Ishikawa (cell line): ENCODE measurements at regions not wholly inside any gene's neighbourhood (a gene's known extent, or its start where the extent isn't known, plus 50 kb on each side); places are given as distances from the start of the nearest gene placed in this dataset.
"Not testable (repeated sequence)": the region's sequence is repeated elsewhere in the genome, so short reads cannot be mapped to it uniquely, and the experiment has no call there.

Source experiments
- CEBPB ChIP-seq: IDR thresholded peaks from 2 replicates; pipeline ENCODE4 v1.6.1; 2012
- EGR1 ChIP-seq: IDR thresholded peaks from 2 replicates; pipeline ENCODE4 v1.6.1; 2012
- EP300 ChIP-seq: IDR thresholded peaks from 2 replicates; pipeline ENCODE4 v1.6.1; 2012; ENCODE audit warnings: borderline replicate concordance
- FOXM1 ChIP-seq: IDR thresholded peaks from 2 replicates; pipeline ENCODE4 v1.6.1; 2012; ENCODE audit warnings: low read depth, borderline replicate concordance
- NFIC ChIP-seq: IDR thresholded peaks from 2 replicates; pipeline ENCODE4 v1.6.1; 2012
- RAD21 ChIP-seq: IDR thresholded peaks from 2 replicates; pipeline ENCODE4 v1.6.1; 2012; ENCODE audit warnings: low read depth
- TAF1 ChIP-seq: IDR thresholded peaks from 2 replicates; pipeline ENCODE4 v1.6.1; 2012; ENCODE audit warnings: low read depth, mild to moderate bottlenecking
- TCF12 ChIP-seq: IDR thresholded peaks from 2 replicates; pipeline ENCODE4 v1.6.1; 2012; ENCODE audit warnings: low read depth
- TEAD4 ChIP-seq: IDR thresholded peaks from 2 replicates; pipeline ENCODE4 v1.6.1; 2012
- YY1 ChIP-seq: IDR thresholded peaks from 2 replicates; pipeline ENCODE4 v1.6.1; 2012; ENCODE audit warnings: low read depth
- ZBTB7A ChIP-seq: IDR thresholded peaks from 2 replicates; pipeline ENCODE4 v1.6.1; 2012; ENCODE audit warnings: low read depth
- TF ChIP-seq, protein P1 (sequence below): IDR thresholded peaks from 2 replicates; pipeline ENCODE4 v1.6.1; 2012; ENCODE audit warnings: low read depth, mild to moderate bottlenecking
- TF ChIP-seq, protein P2 (sequence below): IDR thresholded peaks from 2 replicates; pipeline ENCODE4 v1.6.1; 2012

DNA sequence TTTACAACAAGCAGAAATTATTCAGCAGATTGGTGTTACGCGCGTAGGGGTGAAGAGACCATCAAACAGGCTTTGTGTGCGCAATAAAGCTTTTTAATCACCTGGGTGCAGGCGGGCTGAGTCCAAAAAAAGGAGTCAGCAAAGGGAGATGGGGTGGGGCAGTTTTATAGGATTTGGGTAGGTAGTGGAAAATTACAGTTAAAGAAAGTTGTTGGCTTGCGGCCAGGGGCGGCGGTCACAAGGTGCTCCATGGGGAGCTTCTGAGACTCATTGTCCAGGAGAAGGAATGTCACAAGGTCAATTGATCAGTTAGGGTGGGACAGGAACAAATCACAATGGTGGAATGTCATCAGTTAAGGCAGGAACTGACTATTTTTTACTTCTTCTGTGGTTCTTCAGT, 129.3 kb downstream of the SLC7A11 start:
- TF ChIP-seq EP300 (peak; percentile 99), NFIC (peak; percentile 98), TCF12 (peak; percentile 97), FOXM1 (peak; percentile 97), TEAD4 (peak; percentile 94)
- not testable (repeated sequence) for TF ChIP-seq YY1, CEBPB, ZBTB7A, TAF1, RAD21, EGR1
- TF ChIP-seq, protein P1, sequence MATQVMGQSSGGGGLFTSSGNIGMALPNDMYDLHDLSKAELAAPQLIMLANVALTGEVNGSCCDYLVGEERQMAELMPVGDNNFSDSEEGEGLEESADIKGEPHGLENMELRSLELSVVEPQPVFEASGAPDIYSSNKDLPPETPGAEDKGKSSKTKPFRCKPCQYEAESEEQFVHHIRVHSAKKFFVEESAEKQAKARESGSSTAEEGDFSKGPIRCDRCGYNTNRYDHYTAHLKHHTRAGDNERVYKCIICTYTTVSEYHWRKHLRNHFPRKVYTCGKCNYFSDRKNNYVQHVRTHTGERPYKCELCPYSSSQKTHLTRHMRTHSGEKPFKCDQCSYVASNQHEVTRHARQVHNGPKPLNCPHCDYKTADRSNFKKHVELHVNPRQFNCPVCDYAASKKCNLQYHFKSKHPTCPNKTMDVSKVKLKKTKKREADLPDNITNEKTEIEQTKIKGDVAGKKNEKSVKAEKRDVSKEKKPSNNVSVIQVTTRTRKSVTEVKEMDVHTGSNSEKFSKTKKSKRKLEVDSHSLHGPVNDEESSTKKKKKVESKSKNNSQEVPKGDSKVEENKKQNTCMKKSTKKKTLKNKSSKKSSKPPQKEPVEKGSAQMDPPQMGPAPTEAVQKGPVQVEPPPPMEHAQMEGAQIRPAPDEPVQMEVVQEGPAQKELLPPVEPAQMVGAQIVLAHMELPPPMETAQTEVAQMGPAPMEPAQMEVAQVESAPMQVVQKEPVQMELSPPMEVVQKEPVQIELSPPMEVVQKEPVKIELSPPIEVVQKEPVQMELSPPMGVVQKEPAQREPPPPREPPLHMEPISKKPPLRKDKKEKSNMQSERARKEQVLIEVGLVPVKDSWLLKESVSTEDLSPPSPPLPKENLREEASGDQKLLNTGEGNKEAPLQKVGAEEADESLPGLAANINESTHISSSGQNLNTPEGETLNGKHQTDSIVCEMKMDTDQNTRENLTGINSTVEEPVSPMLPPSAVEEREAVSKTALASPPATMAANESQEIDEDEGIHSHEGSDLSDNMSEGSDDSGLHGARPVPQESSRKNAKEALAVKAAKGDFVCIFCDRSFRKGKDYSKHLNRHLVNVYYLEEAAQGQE, result not testable (repeated sequence)
- TF ChIP-seq, protein P2, sequence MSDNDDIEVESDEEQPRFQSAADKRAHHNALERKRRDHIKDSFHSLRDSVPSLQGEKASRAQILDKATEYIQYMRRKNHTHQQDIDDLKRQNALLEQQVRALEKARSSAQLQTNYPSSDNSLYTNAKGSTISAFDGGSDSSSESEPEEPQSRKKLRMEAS, result not testable (repeated sequence)
